WTC11 (cell line): ENCODE measurements at regions not wholly inside any gene's neighbourhood (a gene's known extent, or its start where the extent isn't known, plus 50 kb on each side); places are given as distances from the start of the nearest gene placed in this dataset.
A peak's percentile ranks its signal among the peaks of the same experiment; 100 is the strongest.

Source experiments
- ATAC-seq: fragments of 200-7000 bp; cut with Tn5 transposase; 2 replicates; pipeline ENCODE4 v1.10.0; 2021; ENCODE audit warnings: mild to moderate bottlenecking, moderate library complexity
- CTCF ChIA-PET: fragments of 300-600 bp; sonication (Branson Sonifier 250); formaldehyde crosslinking; loops from one replicate; lab custom pipeline; 2021; ENCODE audit warnings: antibody characterized with exemption; lab: Charles Lee
- POLR2A ChIA-PET: fragments of 350-600 bp; sonication (Branson Sonifier 250); formaldehyde crosslinking; loops from one replicate; lab custom pipeline; 2021; ENCODE audit warnings: antibody characterized with exemption; lab: Charles Lee
- DNase-seq: peaks from one replicate; pipeline ENCODE4 v3.0.0; 2021; ENCODE audit warnings: low spot score
- H3K27ac Mint-ChIP-seq: 2 replicates; pipeline ENCODE4 v1.8.0; 2021; ENCODE audit warnings: mixed read lengths
- H3K27me3 Mint-ChIP-seq: 2 replicates; pipeline ENCODE4 v1.8.0; 2021; ENCODE audit warnings: low read depth, mild to moderate bottlenecking, moderate library complexity, mixed read lengths
- H3K36me3 Mint-ChIP-seq: 2 replicates; pipeline ENCODE4 v1.8.0; 2021; ENCODE audit warnings: mixed read lengths
- H3K4me1 Mint-ChIP-seq: 2 replicates; pipeline ENCODE4 v1.8.0; 2022; ENCODE audit warnings: mixed read lengths
- H3K4me3 Mint-ChIP-seq: 2 replicates; pipeline ENCODE4 v1.8.0; 2021; ENCODE audit warnings: mild to moderate bottlenecking, moderate library complexity, mixed read lengths
- H3K9me3 Mint-ChIP-seq: 2 replicates; pipeline ENCODE4 v1.8.0; 2021; ENCODE audit warnings: mixed read lengths
- ARID4B ChIP-seq: sonication (generic); formaldehyde crosslinking; IDR thresholded peaks from 2 replicates; pipeline ENCODE4 v1.8.0; 2023; ENCODE audit warnings: missing genetic modification reagents, mild to moderate bottlenecking, borderline replicate concordance
- ATF6 ChIP-seq: sonication (generic); formaldehyde crosslinking; IDR thresholded peaks from 2 replicates; pipeline ENCODE4 v1.8.1; 2023; ENCODE audit warnings: mild to moderate bottlenecking, missing genetic modification reagents
- CBFB ChIP-seq: sonication (generic); formaldehyde crosslinking; IDR thresholded peaks from 2 replicates; pipeline ENCODE4 v1.8.1; 2022; ENCODE audit warnings: mild to moderate bottlenecking, low read depth, missing genetic modification reagents
- CDX4 ChIP-seq: fragments of 250-450 bp; sonication (Bioruptor Pico); IDR thresholded peaks from 2 replicates; pipeline ENCODE4 v1.9.0; 2021; ENCODE audit warnings: moderate library complexity, mild to moderate bottlenecking, inconsistent platforms, borderline replicate concordance
- CREB1 ChIP-seq: sonication (generic); formaldehyde crosslinking; IDR thresholded peaks from 2 replicates; pipeline ENCODE4 v1.8.0; 2023; ENCODE audit warnings: mild to moderate bottlenecking, missing genetic modification reagents
- ESRRA ChIP-seq: sonication (generic); formaldehyde crosslinking; IDR thresholded peaks from 2 replicates; pipeline ENCODE4 v1.8.1; 2022; ENCODE audit warnings: mild to moderate bottlenecking, missing genetic modification reagents, borderline replicate concordance
- FOXJ3 ChIP-seq: sonication (generic); formaldehyde crosslinking; IDR thresholded peaks from 2 replicates; pipeline ENCODE4 v1.9.0; 2021; ENCODE audit warnings: missing genetic modification reagents, mild to moderate bottlenecking, borderline replicate concordance
- IRF1 ChIP-seq: sonication (generic); formaldehyde crosslinking; IDR thresholded peaks from 2 replicates; pipeline ENCODE4 v1.8.0; 2023; ENCODE audit warnings: missing genetic modification reagents
- KAT7 ChIP-seq: sonication (generic); formaldehyde crosslinking; IDR thresholded peaks from 2 replicates; pipeline ENCODE4 v1.8.1; 2023; ENCODE audit warnings: missing genetic modification reagents, mild to moderate bottlenecking, borderline replicate concordance
- MAX ChIP-seq: sonication (generic); formaldehyde crosslinking; IDR thresholded peaks from 2 replicates; pipeline ENCODE4 v1.8.0; 2022; ENCODE audit warnings: mild to moderate bottlenecking, missing genetic modification reagents
- MLX ChIP-seq: sonication (generic); formaldehyde crosslinking; IDR thresholded peaks from 2 replicates; pipeline ENCODE4 v1.8.1; 2023; ENCODE audit warnings: mild to moderate bottlenecking, missing genetic modification reagents, moderate library complexity
- NR2C2 ChIP-seq: sonication (generic); formaldehyde crosslinking; IDR thresholded peaks from 2 replicates; pipeline ENCODE4 v1.8.0; 2022; ENCODE audit warnings: mild to moderate bottlenecking, missing genetic modification reagents
- PRRX2 ChIP-seq: fragments of 250-450 bp; sonication (Bioruptor Pico); IDR thresholded peaks from 2 replicates; pipeline ENCODE4 v1.8.0; 2021; ENCODE audit warnings: mild to moderate bottlenecking
- SMAD3 ChIP-seq: sonication (generic); formaldehyde crosslinking; IDR thresholded peaks from 2 replicates; pipeline ENCODE4 v1.8.0; 2022; ENCODE audit warnings: missing genetic modification reagents, mild to moderate bottlenecking, borderline replicate concordance
- SMAD4 ChIP-seq: sonication (generic); formaldehyde crosslinking; IDR thresholded peaks from 2 replicates; pipeline ENCODE4 v1.8.0; 2022; ENCODE audit warnings: mild to moderate bottlenecking, missing genetic modification reagents
- ZBTB21 ChIP-seq: sonication (generic); formaldehyde crosslinking; IDR thresholded peaks from 2 replicates; pipeline ENCODE4 v1.8.1; 2023; ENCODE audit warnings: mild to moderate bottlenecking, missing genetic modification reagents, borderline replicate concordance
- ZNF121 ChIP-seq: sonication (generic); formaldehyde crosslinking; IDR thresholded peaks from 2 replicates; pipeline ENCODE4 v1.8.0; 2023; ENCODE audit warnings: missing genetic modification reagents
- ZNF396 ChIP-seq: fragments of 250-450 bp; sonication (Bioruptor Pico); IDR thresholded peaks from 2 replicates; pipeline ENCODE4 v1.8.0; 2021; ENCODE audit warnings: mild to moderate bottlenecking, moderate library complexity, borderline replicate concordance
- ZNF416 ChIP-seq: fragments of 250-450 bp; sonication (Bioruptor Pico); IDR thresholded peaks from 2 replicates; pipeline ENCODE4 v1.9.0; 2021; ENCODE audit warnings: mild to moderate bottlenecking, inconsistent platforms
- ZNF671 ChIP-seq: fragments of 250-450 bp; sonication (Bioruptor Pico); IDR thresholded peaks from 2 replicates; pipeline ENCODE4 v1.8.0; 2021; ENCODE audit warnings: mild to moderate bottlenecking

- TF ChIP-seq ATF6 (CRISPR knock-in tag), result no peak
- TF ChIP-seq SMAD4, result no peak
- no peak for TF ChIP-seq SMAD3 (CRISPR knock-in tag)
- no peak for TF ChIP-seq CREB1 (CRISPR knock-in tag)
- TF ChIP-seq CBFB (CRISPR knock-in tag), result no peak
Measured at GRCh38 chr6:67694127-67694526, 941.0 kb upstream of the ADGRB3 start (continued).

- ChIA-PET CTCF (no interaction called here), POLR2A (no interaction called here)
- ATAC-seq (peak; percentile 75), DNase-seq (no peak)
- Mint-ChIP-seq H3K4me3 (no peak overlapping the region), H3K27ac (peak overlapping the region; percentile 49; the same call in 1 of the 2 replicates), H3K9me3 (peaks cover 30% of the 10 kb centered on the region), H3K36me3 (peaks cover 23% of the 10 kb centered on the region), H3K4me1 (peaks cover 24% of the 10 kb centered on the region), H3K27me3 (no peaks in the 10 kb centered on the region)
- TF ChIP-seq ZBTB21, result no peak
- no peak for TF ChIP-seq ZNF416 (CRISPR knock-in tag)
- no peak for TF ChIP-seq CDX4
- no peak for TF ChIP-seq ESRRA
- TF ChIP-seq FOXJ3 (CRISPR knock-in tag), result no peak
- TF ChIP-seq ARID4B (CRISPR knock-in tag), result no peak
- TF ChIP-seq ATF6 (CRISPR knock-in tag), result no peak
- no peak for TF ChIP-seq NR2C2 (CRISPR knock-in tag)
- no peak for TF ChIP-seq MAX
- TF ChIP-seq CREB1 (CRISPR knock-in tag), result no peak
- no peak for TF ChIP-seq MLX (CRISPR knock-in tag)
- TF ChIP-seq ZNF396, result no peak
- TF ChIP-seq SMAD3 (CRISPR knock-in tag), result no peak
- TF ChIP-seq IRF1, result no peak
- TF ChIP-seq ZNF671 (CRISPR knock-in tag), result no peak
- TF ChIP-seq PRRX2 (CRISPR knock-in tag), result no peak
- no peak for TF ChIP-seq ZNF121 (CRISPR knock-in tag)
- TF ChIP-seq KAT7 (CRISPR knock-in tag), result no peak
Measured at GRCh38 chr6:67689329-67689728, 945.8 kb upstream of the ADGRB3 start.
